ENCODE measurements at regions not wholly inside any gene's neighbourhood (a gene's known extent, or its start where the extent isn't known, plus 50 kb on each side); places are given as distances from the start of the nearest gene placed in this dataset.

GRCh38 chr2:153105829-153106578 lies 372.6 kb downstream of the RPRM start:
- no peak for DNase-seq (ENCODE audit: low read depth)

DNA sequence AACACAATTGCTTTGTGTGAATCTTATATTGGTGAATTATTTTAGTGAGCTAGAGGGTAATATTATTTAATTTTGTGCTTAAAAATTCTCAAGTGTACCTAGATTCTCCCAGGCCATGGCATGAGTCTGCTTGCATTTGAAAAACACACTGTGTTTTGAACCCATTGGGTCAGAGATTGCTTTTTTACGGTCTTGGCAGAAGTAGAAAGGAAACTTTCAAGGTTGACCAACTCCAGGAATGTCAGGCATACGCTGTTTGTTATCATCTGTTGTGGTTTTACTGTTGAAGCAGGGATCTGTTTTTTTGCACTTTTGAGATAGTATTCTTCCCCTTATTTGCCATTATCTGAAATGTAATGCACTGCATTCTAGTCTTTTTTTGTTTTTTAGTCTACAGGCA lies 377.4 kb downstream of the RPRM start:
- DNase-seq (ENCODE audit: low read depth) = no peak

DNA sequence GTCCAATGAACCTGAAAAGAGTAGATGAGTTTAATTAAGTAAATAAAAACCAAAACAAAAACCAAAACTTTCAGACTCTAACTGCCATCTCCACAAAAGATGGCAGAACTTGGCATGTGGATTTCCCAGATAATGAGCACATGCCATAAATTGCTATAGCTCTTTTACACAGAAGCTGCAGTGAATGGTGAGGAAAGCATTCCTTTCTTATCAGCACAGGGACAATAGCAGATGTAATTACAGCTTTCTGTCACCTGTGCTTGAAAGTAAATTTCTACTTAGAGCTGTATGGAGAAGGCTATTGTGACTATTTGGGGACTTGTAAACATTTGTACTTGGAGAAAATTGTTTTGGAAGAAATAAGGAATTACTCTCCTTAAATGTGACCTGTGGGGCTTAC lies 378.4 kb downstream of the RPRM start:
- no peak for DNase-seq (ENCODE audit: low read depth)

DNA sequence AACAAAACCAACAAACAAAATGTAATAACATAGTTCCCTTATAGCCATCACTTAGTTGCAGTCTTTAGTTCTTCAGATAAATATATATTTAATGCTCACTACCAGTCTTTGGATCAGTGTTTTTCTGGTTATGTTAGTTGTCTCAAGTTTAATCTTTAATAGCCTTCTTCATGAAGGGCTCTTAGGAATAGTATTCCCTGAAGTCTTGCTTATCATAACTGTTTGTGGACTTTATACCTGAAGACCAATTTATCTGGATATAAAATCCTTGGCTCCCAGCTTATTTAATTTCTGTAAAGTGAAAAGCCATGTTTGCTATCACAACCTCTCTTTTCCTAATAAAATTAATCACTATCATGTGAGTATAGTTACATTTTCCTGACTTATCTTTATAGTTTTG lies 379.7 kb downstream of the ARL6IP6 start:
- no peak for DNase-seq (ENCODE audit: low read depth)

DNA sequence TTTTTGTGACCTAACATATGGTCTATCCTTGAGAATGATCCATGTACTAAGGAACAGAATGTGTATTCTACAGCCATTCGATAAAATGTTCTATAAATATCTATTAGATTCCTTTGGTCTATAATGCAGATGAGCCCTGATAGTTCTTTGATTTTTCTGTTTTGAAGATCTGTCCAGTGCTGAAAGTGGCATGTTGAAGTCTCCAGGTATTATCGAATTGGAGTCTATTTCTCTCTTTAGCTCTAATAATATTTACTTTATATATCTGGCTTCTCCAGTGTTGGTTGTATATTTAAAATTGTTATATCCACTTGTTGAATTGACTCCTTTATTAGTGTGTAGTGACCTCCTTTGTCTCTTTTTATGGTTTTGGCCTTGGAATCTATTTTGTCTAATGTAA lies 377.9 kb downstream of the ARL6IP6 start:
- no peak for DNase-seq (ENCODE audit: low read depth)

GRCh38 chr2:153091344-153091743 lies 372.9 kb downstream of the ARL6IP6 start:
- DNase-seq (ENCODE audit: low read depth) = no peak

DNA sequence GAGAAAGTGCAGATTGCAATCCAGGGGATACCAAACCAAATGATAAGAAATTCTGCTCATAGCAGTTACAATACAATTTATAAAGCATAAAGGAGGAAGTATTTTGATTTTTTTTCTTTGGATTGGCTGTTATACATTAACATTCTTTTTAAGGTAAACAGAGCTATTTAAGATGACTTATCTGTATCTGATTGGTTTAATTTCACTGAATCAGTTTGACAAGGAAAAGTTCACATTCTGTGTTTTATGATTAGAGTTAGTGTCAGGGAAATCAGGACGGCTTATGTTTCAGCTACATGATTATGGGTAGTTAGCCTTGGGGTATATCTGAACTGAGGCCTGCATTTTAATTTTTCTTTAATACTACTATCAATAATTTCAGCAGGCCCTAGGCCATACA lies 360.9 kb downstream of the ARL6IP6 start:
- no peak for DNase-seq (ENCODE audit: low read depth)

- no peak for DNase-seq (ENCODE audit: low read depth)
These were observed 358.9 kb downstream of the ARL6IP6 start for GRCh38 chr2:153077311-153077710.

- no peak for DNase-seq (ENCODE audit: low read depth)
These were observed 355.8 kb downstream of the ARL6IP6 start for GRCh38 chr2:153074207-153074606.

GRCh38 chr2:153072813-153073212 lies 354.4 kb downstream of the ARL6IP6 start:
- DNase-seq (ENCODE audit: low read depth) = no peak

DNA sequence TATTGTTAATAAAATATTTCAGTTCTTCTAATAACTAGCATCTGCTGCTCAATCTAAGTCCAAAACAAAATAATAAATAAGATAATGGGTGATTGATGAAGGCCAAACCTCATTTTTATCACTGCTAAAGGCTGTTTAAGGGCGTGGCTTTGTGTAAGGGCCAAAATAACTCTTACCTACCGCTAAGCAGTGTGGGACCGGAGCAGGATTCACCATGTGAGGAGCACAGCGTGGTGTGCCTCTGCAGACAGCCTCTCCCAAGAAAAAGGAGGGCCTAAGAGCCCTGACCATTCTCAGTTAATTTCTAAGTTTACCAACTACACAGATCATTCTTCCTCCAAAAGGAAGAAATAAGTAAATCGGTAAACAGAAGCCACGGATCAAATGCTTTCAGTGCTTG lies 353.7 kb downstream of the ARL6IP6 start:
- no peak for DNase-seq (ENCODE audit: low read depth)

GRCh38 chr2:153071090-153071489 lies 352.7 kb downstream of the ARL6IP6 start:
- no peak for DNase-seq (ENCODE audit: low read depth)

DNA sequence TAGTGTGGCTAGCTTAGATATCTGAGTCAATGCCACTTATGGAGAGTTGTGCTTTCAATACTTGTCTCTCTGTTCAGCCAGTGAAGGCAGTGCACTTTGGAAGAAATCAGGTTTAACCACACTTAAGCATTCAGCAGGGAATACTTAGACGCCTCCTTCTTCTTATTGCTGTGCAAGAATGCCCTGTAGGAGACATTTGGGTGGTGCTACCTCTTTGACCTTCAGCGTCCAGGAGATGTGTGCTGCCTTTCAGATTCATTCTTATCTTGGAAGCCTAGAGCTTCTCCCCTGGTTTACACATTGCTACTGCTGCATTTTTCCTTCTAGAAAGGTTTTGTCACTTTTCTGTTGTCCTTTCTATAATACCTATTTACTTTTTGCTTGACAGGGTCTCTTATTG lies 350.5 kb downstream of the ARL6IP6 start:
- DNase-seq (ENCODE audit: low read depth) = no peak

DNA sequence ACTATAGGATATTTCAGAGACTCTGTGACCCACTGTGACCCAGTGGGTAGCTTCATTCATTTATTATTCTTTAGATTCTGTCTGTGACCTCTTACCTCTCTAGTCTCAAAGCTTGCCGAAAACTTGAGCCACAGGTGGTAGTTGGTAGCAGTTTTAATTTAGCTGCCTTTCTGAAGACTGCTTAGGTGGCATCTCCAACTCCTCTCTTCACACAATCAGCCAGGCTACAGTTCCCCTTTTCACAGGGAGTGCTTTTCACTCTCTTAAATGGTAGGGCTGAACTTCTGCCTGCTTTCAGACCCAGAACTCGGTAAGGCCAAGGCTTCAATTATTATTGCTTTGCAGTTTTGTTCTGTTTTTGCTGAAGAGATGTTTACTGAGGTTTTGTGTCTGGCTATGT lies 349.6 kb downstream of the ARL6IP6 start:
- no peak for DNase-seq (ENCODE audit: low read depth)

GRCh38 chr2:153059338-153060052 lies 341.1 kb downstream of the ARL6IP6 start:
- no peak for DNase-seq (ENCODE audit: low read depth)

- DNase-seq (ENCODE audit: low read depth) = no peak
These were observed 339.3 kb downstream of the ARL6IP6 start for GRCh38 chr2:153057743-153058142.

- no peak for DNase-seq (ENCODE audit: low read depth)
These were observed 336.8 kb downstream of the ARL6IP6 start for GRCh38 chr2:153055182-153055581.

- DNase-seq (ENCODE audit: low read depth) = no peak
These were observed 334.6 kb downstream of the ARL6IP6 start for GRCh38 chr2:153052807-153053559.

GRCh38 chr2:153047220-153047619 lies 328.8 kb downstream of the ARL6IP6 start:
- no peak for DNase-seq (ENCODE audit: low read depth)

DNA sequence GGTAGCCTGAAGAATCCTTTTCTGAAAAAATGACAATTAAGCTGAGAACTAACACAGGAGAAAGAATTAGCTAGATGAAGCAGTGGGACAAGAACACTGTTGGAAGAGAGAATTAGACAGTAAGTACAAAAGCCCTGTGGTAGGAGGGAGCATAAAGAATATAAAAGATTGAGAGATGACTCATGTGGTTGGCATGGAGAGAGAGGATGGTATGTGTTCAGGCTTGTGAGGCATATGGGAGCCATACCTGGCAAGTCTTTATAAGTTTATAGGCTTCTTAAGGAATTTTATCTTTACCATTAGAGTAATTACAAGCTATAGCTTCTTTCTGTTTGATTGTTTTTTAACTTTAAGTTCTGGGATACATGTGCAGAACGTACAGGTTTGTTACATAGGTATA lies 325.0 kb downstream of the ARL6IP6 start:
- no peak for DNase-seq (ENCODE audit: low read depth)

DNA sequence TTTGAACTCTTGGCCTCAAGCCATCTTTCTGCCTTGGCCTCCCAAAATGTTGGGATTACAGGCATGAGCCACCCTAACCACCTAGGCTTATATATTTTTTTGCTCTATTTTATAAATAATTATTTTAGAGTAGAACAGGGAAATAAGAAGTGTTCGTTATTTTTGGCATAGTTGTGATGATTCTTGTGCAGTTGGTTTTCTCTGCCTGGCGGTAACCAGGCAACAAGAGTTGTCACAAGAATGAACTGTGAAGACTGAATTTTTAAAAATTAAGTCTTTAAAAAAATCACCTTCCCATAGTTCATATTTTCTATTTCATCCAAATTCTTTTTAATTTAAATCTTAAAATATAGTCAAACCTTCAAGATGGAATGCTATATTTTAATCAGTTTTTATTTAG lies 310.2 kb downstream of the ARL6IP6 start:
- no peak for DNase-seq (ENCODE audit: low read depth)

GRCh38 chr2:153027533-153027932 lies 309.1 kb downstream of the ARL6IP6 start:
- no peak for DNase-seq (ENCODE audit: low read depth)

DNA sequence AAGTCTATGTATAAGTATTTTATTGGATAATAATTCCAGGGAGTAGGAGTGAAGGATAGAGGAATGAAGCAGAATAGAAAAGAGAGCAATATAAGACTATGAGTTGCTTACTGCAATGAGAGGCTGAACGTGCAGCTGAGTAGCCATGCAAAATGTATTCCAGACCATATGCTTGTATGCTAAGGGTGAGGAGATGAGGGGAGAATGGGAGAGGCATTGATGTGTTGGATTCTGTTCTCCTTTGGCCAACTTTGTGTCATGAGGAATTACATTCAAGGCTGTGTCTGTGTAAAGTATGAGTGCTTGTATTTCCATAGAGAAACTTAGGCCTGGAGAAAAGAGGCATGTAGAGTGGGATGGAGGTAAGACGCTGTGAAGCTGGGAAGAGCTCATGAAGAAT lies 301.8 kb downstream of the ARL6IP6 start:
- DNase-seq (ENCODE audit: low read depth) = no peak
